GM12878 (cell line): ENCODE measurements at regions not wholly inside any gene's neighbourhood (a gene's known extent, or its start where the extent isn't known, plus 50 kb on each side); places are given as distances from the start of the nearest gene placed in this dataset.

Experiments
- BHLHE40 ChIP-seq, 2 experiments: fragments of 450-650 bp in 1 of 2; IDR thresholded peaks; 2 replicates each; pipeline ENCODE4 v1.6.1; 2011 to 2017; ENCODE audit warnings: low read depth in 2 of 2, borderline replicate concordance in 1 of 2, improper control_type of control experiment in 1 of 2, low read length in 1 of 2, mild to moderate bottlenecking in 1 of 2
- CREB1 ChIP-seq: IDR thresholded peaks from 2 replicates; pipeline ENCODE4 v1.6.1; 2012; ENCODE audit warnings: low read depth, mild to moderate bottlenecking, inconsistent platforms
- CTCF ChIP-seq, 3 experiments: IDR thresholded peaks in 2 of 3; conservative IDR thresholded peaks in 1 of 3; 2 replicates each; pipeline ENCODE4 v1.5.1; 2011; ENCODE audit warnings: low read depth in 3 of 3, low read length in 3 of 3, mild to moderate bottlenecking in 3 of 3, control low read depth in 2 of 3, moderate library complexity in 2 of 3, inconsistent platforms in 1 of 3, mixed read lengths in 1 of 3; ENCODE audit not compliant: control insufficient read depth in 2 of 3, insufficient read depth in 1 of 3; ENCODE audit errors: extremely low read depth in 1 of 3
- FOXK2 ChIP-seq: fragments of 450-650 bp; IDR thresholded peaks from 2 replicates; pipeline ENCODE4 v1.6.1; 2017; ENCODE audit warnings: mild to moderate bottlenecking, moderate library complexity

DNA sequence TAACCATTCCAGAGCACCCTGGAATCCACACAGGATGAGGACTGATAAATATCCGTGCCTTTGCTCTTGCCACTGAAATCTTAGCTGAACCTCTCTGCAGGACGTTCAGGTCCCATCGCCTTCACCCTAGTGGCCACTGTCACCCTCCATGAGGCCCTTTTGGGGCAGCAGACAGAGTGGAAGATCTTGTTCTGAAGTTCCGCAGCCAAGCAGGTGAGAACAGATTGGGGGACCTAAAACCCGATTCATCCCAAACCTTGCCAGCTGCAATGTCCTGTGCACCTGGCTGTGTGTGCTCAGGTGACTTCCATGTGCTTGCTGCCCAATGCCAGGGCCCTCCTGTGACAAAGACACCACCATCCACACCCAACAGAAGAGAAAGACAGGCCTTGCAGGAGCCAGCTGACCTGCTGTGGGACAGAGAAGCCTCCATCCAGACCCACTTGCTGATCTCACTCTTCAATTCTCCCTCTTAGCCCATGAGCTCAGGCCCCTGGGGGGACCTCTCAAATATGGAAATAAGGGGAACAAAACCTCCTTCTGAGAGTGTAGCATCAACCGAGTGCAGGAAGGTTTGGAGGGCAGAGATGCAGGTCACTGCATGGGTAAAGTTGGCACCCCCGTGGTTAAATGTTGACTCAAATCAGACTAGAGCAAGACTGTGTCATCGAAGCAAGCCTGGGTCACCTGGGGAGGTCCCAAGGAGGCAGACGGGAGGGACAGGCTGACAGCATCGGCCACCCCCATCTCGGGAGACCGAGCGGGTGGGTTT is 308.7 kb upstream of the DIO3 start:
- TF ChIP-seq CTCF (IDR thresholded peaks at IDR 0.05 in 2 of 3, conservative IDR thresholded peaks at IDR 0.05 in 1 of 3; ENCODE audit: control insufficient read depth in 2 of 3, extremely low read depth in 1 of 3, insufficient read depth in 1 of 3, low read depth in 3 of 3, low read length in 3 of 3) (no peak), FOXK2 (no peak), CREB1 (no peak), BHLHE40 (IDR thresholded peaks at IDR 0.05; ENCODE audit: borderline replicate concordance in 1 of 2, low read depth in 2 of 2, low read length in 1 of 2) (no peak)
